ENCODE measurements at regions not wholly inside any gene's neighbourhood (a gene's known extent, or its start where the extent isn't known, plus 50 kb on each side); places are given as distances from the start of the nearest gene placed in this dataset.

DNA sequence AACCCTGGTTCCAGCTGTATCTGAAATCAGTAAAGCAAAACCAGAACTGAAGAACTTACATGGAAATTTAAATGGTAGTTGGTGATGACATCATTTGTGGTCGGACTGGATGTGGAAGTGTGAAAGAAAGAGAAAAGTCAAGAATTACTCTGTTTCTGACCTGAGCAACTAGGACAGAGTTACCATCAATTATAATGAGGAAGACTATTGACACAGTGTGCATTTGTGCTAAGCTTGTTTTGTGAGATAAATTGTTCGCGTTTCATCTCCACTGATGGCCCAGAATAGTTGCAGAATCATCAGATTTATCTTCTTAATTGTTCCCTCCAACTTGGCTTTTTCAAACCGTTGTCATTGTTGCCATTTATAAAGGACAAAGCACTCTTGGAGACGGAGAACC, 410.6 kb upstream of the DEPDC1 start:
- Mint-ChIP-seq H3K27me3 (no peaks in the 10 kb centered on the region), H3K9me3 (peaks cover 11% of the 10 kb centered on the region), H3K4me1 (ENCODE audit: low read depth) (no peaks in the 10 kb centered on the region), H3K36me3 (ENCODE audit: low read depth) (no peaks in the 10 kb centered on the region), H3K4me3 (no peak overlapping the region), H3K27ac (no peak overlapping the region)
- H3K4me3 ChIP-seq (ENCODE audit: low read length) = no peak overlapping the region
- no peaks in the 10 kb centered on the region for H3K27me3 ChIP-seq (ENCODE audit: control insufficient read depth in 1 of 2, insufficient read depth in 2 of 2, low read length in 2 of 2)
- DNase-seq (no peak), ATAC-seq (ENCODE audit: poor library complexity) (no peak)
- CTCF ChIA-PET = no interaction called here
- peaks cover 0 to 3% of the 10 kb centered on the region in 2 experiments for H3K9me3 ChIP-seq (ENCODE audit: control insufficient read depth in 1 of 2, insufficient read depth in 1 of 2, low read length in 2 of 2)
- no peaks in the 10 kb centered on the region for H3K36me3 ChIP-seq (ENCODE audit: insufficient read depth, low read length)
- no peaks in the 10 kb centered on the region for H3K4me1 ChIP-seq (ENCODE audit: insufficient read depth, low read length)
- TF ChIP-seq, protein P1, sequence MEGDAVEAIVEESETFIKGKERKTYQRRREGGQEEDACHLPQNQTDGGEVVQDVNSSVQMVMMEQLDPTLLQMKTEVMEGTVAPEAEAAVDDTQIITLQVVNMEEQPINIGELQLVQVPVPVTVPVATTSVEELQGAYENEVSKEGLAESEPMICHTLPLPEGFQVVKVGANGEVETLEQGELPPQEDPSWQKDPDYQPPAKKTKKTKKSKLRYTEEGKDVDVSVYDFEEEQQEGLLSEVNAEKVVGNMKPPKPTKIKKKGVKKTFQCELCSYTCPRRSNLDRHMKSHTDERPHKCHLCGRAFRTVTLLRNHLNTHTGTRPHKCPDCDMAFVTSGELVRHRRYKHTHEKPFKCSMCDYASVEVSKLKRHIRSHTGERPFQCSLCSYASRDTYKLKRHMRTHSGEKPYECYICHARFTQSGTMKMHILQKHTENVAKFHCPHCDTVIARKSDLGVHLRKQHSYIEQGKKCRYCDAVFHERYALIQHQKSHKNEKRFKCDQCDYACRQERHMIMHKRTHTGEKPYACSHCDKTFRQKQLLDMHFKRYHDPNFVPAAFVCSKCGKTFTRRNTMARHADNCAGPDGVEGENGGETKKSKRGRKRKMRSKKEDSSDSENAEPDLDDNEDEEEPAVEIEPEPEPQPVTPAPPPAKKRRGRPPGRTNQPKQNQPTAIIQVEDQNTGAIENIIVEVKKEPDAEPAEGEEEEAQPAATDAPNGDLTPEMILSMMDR (IDR thresholded peaks at IDR 0.05) = no peak
- no peak overlapping the region for H3K27ac ChIP-seq (ENCODE audit: low read depth in 1 of 2, low read length in 2 of 2)
- POLR2A ChIA-PET = no interaction called here
- intact Hi-C loops (cut with DNase I, micrococcal nuclease) = no loop called here

DNA sequence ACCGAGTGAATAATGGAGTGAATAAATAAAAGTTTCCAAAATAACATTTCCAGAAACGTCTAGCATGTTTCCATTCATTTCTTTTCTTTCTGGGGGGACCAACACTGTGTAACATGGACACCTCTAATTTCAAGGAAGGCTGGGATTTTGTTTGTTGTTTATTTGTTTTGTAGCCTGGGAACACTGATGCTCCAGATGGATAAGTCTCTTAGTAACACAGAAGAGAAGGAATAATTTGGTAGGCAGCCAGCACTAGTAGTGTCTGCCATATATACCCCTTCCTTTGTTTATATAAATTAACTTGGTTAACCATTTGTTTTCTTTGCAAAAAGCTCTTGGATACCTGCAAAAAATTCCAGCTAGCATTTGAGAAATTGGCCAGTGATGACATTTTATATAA, 411.4 kb upstream of the DEPDC1 start:
- DNase-seq (no peak), ATAC-seq (ENCODE audit: poor library complexity) (no peak)
- ChIA-PET POLR2A (no interaction called here), CTCF (no interaction called here)
- Histone ChIP-seq H3K27me3 (ENCODE audit: control insufficient read depth in 1 of 2, insufficient read depth in 2 of 2, low read length in 2 of 2) (no peaks in the 10 kb centered on the region), H3K4me3 (ENCODE audit: low read length) (no peak overlapping the region), H3K36me3 (ENCODE audit: insufficient read depth, low read length) (no peaks in the 10 kb centered on the region), H3K9me3 (ENCODE audit: control insufficient read depth in 1 of 2, insufficient read depth in 1 of 2, low read length in 2 of 2) (peaks cover 0 to 3% of the 10 kb centered on the region in 2 experiments), H3K4me1 (ENCODE audit: insufficient read depth, low read length) (no peaks in the 10 kb centered on the region), H3K27ac (ENCODE audit: low read depth in 1 of 2, low read length in 2 of 2) (no peak overlapping the region)
- intact Hi-C loops (cut with DNase I, micrococcal nuclease) = no loop called here
- Mint-ChIP-seq H3K27me3 (no peaks in the 10 kb centered on the region), H3K4me1 (ENCODE audit: low read depth) (no peaks in the 10 kb centered on the region), H3K36me3 (ENCODE audit: low read depth) (no peaks in the 10 kb centered on the region), H3K9me3 (peaks cover 11% of the 10 kb centered on the region), H3K4me3 (no peak overlapping the region), H3K27ac (no peak overlapping the region)
- TF ChIP-seq, protein P1 (IDR thresholded peaks at IDR 0.05) = no peak

DNA sequence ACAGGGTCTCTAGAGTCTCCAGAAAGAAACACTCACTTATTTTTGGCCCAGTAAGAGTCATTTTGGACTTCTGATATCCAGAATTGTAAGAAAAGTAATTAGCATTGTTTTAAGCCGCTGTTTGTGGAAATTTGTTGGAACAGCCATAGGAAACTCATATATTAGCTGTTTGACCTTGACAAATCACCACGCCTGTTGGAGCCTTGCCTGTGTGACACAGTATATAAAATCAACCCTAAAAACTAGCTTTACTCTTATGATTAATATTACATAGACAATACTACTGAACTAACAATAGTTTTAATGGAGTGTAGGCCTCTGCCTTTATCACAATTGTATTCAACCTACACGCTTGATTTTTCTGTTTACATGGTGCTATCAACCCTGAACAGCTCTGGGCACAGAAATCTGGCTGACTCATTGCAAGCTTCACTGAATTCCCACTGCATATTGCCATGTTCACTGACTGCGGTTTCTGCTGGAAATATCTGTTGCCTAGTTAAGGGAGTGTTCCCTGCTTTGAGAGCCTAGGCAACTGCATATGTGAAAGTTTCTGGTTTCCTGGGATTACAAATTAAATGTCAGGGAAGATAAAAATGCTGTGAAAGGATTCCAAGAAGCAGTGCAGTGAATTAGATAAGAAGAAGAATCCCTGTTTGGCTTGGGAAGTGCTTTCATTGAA, 419.5 kb upstream of the DEPDC1 start:
- H3K9me3 ChIP-seq (ENCODE audit: control insufficient read depth in 1 of 2, insufficient read depth in 1 of 2, low read length in 2 of 2) = peaks cover 0 to 3% of the 10 kb centered on the region in 2 experiments

More for the DNA sequence above, 419.5 kb upstream of the DEPDC1 start:
- H3K27me3 ChIP-seq (ENCODE audit: control insufficient read depth in 1 of 2, insufficient read depth in 2 of 2, low read length in 2 of 2) = no peaks in the 10 kb centered on the region
- no peak overlapping the region for H3K4me3 Mint-ChIP-seq
- H3K4me1 ChIP-seq (ENCODE audit: insufficient read depth, low read length) = no peaks in the 10 kb centered on the region
- ChIA-PET CTCF (no interaction called here), POLR2A (no interaction called here)
- intact Hi-C loops (cut with DNase I, micrococcal nuclease) = no loop called here
- no peak for ATAC-seq (ENCODE audit: poor library complexity)
- TF ChIP-seq, protein P1 (IDR thresholded peaks at IDR 0.05) = no peak
- DNase-seq = no peak
- H3K27me3 Mint-ChIP-seq = no peaks in the 10 kb centered on the region
- H3K4me3 ChIP-seq (ENCODE audit: low read length) = no peak overlapping the region
- H3K36me3 Mint-ChIP-seq (ENCODE audit: low read depth) = no peaks in the 10 kb centered on the region
- no peak overlapping the region for H3K27ac Mint-ChIP-seq
- H3K9me3 Mint-ChIP-seq = peaks cover 4% of the 10 kb centered on the region
- H3K4me1 Mint-ChIP-seq (ENCODE audit: low read depth) = no peaks in the 10 kb centered on the region
- no peaks in the 10 kb centered on the region for H3K36me3 ChIP-seq (ENCODE audit: insufficient read depth, low read length)
- H3K27ac ChIP-seq (ENCODE audit: low read depth in 1 of 2, low read length in 2 of 2) = no peak overlapping the region
